GM12878 (cell line): ENCODE measurements at regions not wholly inside any gene's neighbourhood (a gene's known extent, or its start where the extent isn't known, plus 50 kb on each side); places are given as distances from the start of the nearest gene placed in this dataset.

Experiments
- ATAC-seq: fragments of 200-7000 bp; cut with Tn5 transposase; 3 replicates; pipeline ENCODE4 v1.9.1; 2020; ENCODE audit warnings: mild to moderate bottlenecking, moderate library complexity
- BruUV-seq: library from RNA; stranded (reverse); fragments of 400-500 nt; replicated peaks from 2 replicates; lab custom pipeline; 2021; lab: Mats Ljungman, UMichigan
- CTCF ChIA-PET: fragments of 300-600 bp; sonication (Branson Sonifier 250); formaldehyde crosslinking; extraction: SDS; loops from one replicate; lab custom pipeline; 2021; ENCODE audit warnings: inconsistent platforms; lab: Yijun Ruan, JAX
- POLR2A ChIA-PET: fragments of 350-600 bp; formaldehyde crosslinking; extraction: SDS; loops from one replicate; lab custom pipeline; 2021; ENCODE audit warnings: inconsistent platforms; lab: Charles Lee
- RAD21 ChIA-PET: fragments of 300-600 bp; sonication (Branson Sonifier 250); formaldehyde crosslinking; loops from one replicate; lab custom pipeline; 2023; ENCODE audit warnings: antibody characterized with exemption; ENCODE audit not compliant: unreplicated experiment; lab: Charles Lee
- SMC1A ChIA-PET: fragments of 300-600 bp; sonication (Branson Sonifier 250); formaldehyde crosslinking; loops from one replicate; lab custom pipeline; 2023; ENCODE audit not compliant: unreplicated experiment, uncharacterized antibody; lab: Charles Lee
- DNase-seq: peaks from one replicate; pipeline ENCODE4 v3.0.0-alpha.2; 2011; ENCODE audit warnings: low read depth, low spot score
- FAIRE-seq: peaks from 3 replicates; lab custom pipeline; 2011; peaks lifted over from hg19 to GRCh38; lab: Jason Lieb, UNC
- H2AFZ ChIP-seq: 2 replicates; pipeline ENCODE4 v1.6.0; 2011; ENCODE audit warnings: low read depth, low read length, control low read depth; ENCODE audit not compliant: control insufficient read depth
- H3K27ac ChIP-seq: 2 replicates; pipeline ENCODE4 v1.5.1; 2011; ENCODE audit warnings: control low read depth; ENCODE audit not compliant: control insufficient read depth, insufficient read depth
- H3K27me3 ChIP-seq, 2 experiments: replicated peaks in 1 of 2; 2 replicates each; pipeline versions ENCODE4 v1.6.0 to v1.6.1; 2011; ENCODE audit warnings: low read length in 1 of 2; ENCODE audit not compliant: control insufficient read depth in 2 of 2, insufficient read depth in 2 of 2
- H3K36me3 ChIP-seq, 2 experiments: 2 replicates each; pipeline ENCODE4 v1.5.1; 2011; ENCODE audit warnings: low read length in 1 of 2; ENCODE audit not compliant: control insufficient read depth in 2 of 2, insufficient read depth in 2 of 2
- H3K4me1 ChIP-seq: 2 replicates; pipeline ENCODE4 v1.6.1; 2011; ENCODE audit warnings: mild to moderate bottlenecking, low read length, moderate library complexity, mixed read lengths; ENCODE audit not compliant: control insufficient read depth, insufficient read depth
- H3K4me2 ChIP-seq: 2 replicates; pipeline ENCODE4 v1.6.0; 2011; ENCODE audit warnings: control low read depth; ENCODE audit not compliant: control insufficient read depth, insufficient read depth
- H3K4me3 ChIP-seq: fragments of 200-600 bp; sonication (generic); 2 replicates; pipeline ENCODE4 v1.5.1; 2016
- H3K79me2 ChIP-seq: 2 replicates; pipeline ENCODE4 v1.6.0; 2011; ENCODE audit warnings: low read length; ENCODE audit not compliant: control insufficient read depth, insufficient read depth
- H3K9ac ChIP-seq: 2 replicates; pipeline ENCODE4 v1.8.0; 2011; ENCODE audit warnings: low read length, control low read depth, mixed read lengths; ENCODE audit not compliant: control insufficient read depth, insufficient read depth
- H3K9me3 ChIP-seq: replicated peaks from 3 replicates; pipeline ENCODE4 v1.5.1; 2011; ENCODE audit warnings: mild to moderate bottlenecking, low read length; ENCODE audit not compliant: control insufficient read depth, insufficient read depth
- H4K20me1 ChIP-seq: 2 replicates; pipeline ENCODE4 v1.6.0; 2011; ENCODE audit not compliant: control insufficient read depth, insufficient read depth
- BCL11A ChIP-seq: IDR thresholded peaks from 2 replicates; pipeline ENCODE4 v1.6.1; 2011; ENCODE audit warnings: low read depth, low read length
- BCL3 ChIP-seq: IDR thresholded peaks from 2 replicates; pipeline ENCODE4 v1.6.1; 2011; ENCODE audit warnings: borderline replicate concordance, low read depth, mild to moderate bottlenecking, moderate library complexity, low read length; ENCODE audit not compliant: insufficient read depth, poor library complexity, severe bottlenecking
- EGR1 ChIP-seq, 2 experiments: IDR thresholded peaks; 1 replicate in 1 of 2; 2 replicates in 1 of 2; pipeline ENCODE4 v1.6.1; 2011 to 2012; ENCODE audit warnings: low read depth in 2 of 2, low read length in 2 of 2, borderline replicate concordance in 1 of 2, mild to moderate bottlenecking in 1 of 2, moderate library complexity in 1 of 2
- NFXL1 ChIP-seq: fragments of 450-650 bp; IDR thresholded peaks from 2 replicates; pipeline ENCODE4 v1.6.1; 2017; ENCODE audit warnings: antibody characterized with exemption, mild to moderate bottlenecking, borderline replicate concordance
- POLR2AphosphoS5 ChIP-seq: IDR thresholded peaks from 2 replicates; pipeline ENCODE4 v1.6.1; 2011; ENCODE audit warnings: mild to moderate bottlenecking, low read length, inconsistent platforms
- PRDM15 ChIP-seq: fragments of 450-650 bp; formaldehyde crosslinking; IDR thresholded peaks from 2 replicates; pipeline ENCODE4 v1.4.0; 2020; ENCODE audit warnings: mild to moderate bottlenecking, moderate library complexity
- SREBF2 ChIP-seq: IDR thresholded peaks from 2 replicates; pipeline ENCODE4 v1.6.1; 2012; ENCODE audit warnings: mild to moderate bottlenecking, low read length
- WGBS: methylation state at CpG from one replicate; pipeline ENCODE4 v1.1.6; 2016; ENCODE audit warnings: low lambda C conversion rate; ENCODE audit not compliant: insufficient replicate concordance, insufficient coverage; ENCODE audit errors: missing lambda C conversion rate; 5-methylcytosine and 5-hydroxymethylcytosine counted together
- in situ Hi-C: fragments of 300-500 bp; cut with MboI; formaldehyde crosslinking; loops from 9 replicates; pipeline ENCODE4 v1.14.3; 2018; ENCODE audit warnings: mixed read lengths
- intact Hi-C: fragments of 100-400 bp; cut with micrococcal nuclease; formaldehyde crosslinking; loops from one replicate; pipeline ENCODE4 v1.14.2; 2022; ENCODE audit not compliant: unreplicated experiment

GRCh38 chr22:49142891-49143290 lies 684.8 kb downstream of the BRD1 start:
- Histone ChIP-seq H3K4me3 (no peak overlapping the region), H2AFZ (no peak overlapping the region), H3K9me3 (no peaks in the 10 kb centered on the region; the same call in 2 of the 3 replicates), H3K36me3 (no peaks in the 10 kb centered on the region), H3K4me1 (no peaks in the 10 kb centered on the region), H3K9ac (no peak overlapping the region), H3K4me2 (no peak overlapping the region), H4K20me1 (no peaks in the 10 kb centered on the region), H3K27ac (no peak overlapping the region), H3K27me3 (no peaks in the 10 kb centered on the region), H3K79me2 (no peaks in the 10 kb centered on the region)
- in situ Hi-C loops (no loop called here), intact Hi-C loops (no loop called here)
- FAIRE-seq = no peak
- ChIA-PET POLR2A (no interaction called here), RAD21 (no interaction called here), SMC1A (no interaction called here), CTCF (no interaction called here)
- no peak for ATAC-seq
- 21% methylated on average over 9 of the region's 9 CpGs for WGBS
- no peak for TF ChIP-seq BCL11A
- TF ChIP-seq NFXL1 = no peak
- TF ChIP-seq SREBF2 = no peak
- TF ChIP-seq EGR1 (IDR thresholded peaks at IDR 0.05; ENCODE audit: borderline replicate concordance in 1 of 2, low read depth in 2 of 2, low read length in 2 of 2) = no peak
- no peak for TF ChIP-seq BCL3
- no TSS peak for BruUV-seq
- no peak for DNase-seq

- ChIA-PET RAD21 (no interaction called here), SMC1A (no interaction called here), CTCF (no interaction called here), POLR2A (no interaction called here)
- no peak overlapping the region for H3K4me2 ChIP-seq
- H4K20me1 ChIP-seq = no peaks in the 10 kb centered on the region
- WGBS = 70% methylated on average over 14 of the region's 15 CpGs
- H3K36me3 ChIP-seq = no peaks in the 10 kb centered on the region
- DNase-seq (no peak), FAIRE-seq (no peak), ATAC-seq (no peak)
- in situ Hi-C loops = no loop called here
- H3K4me3 ChIP-seq = no peak overlapping the region
- H3K27me3 ChIP-seq = no peaks in the 10 kb centered on the region
- BruUV-seq = no TSS peak
- no peaks in the 10 kb centered on the region for H3K4me1 ChIP-seq
- H3K79me2 ChIP-seq = no peaks in the 10 kb centered on the region
- TF ChIP-seq PRDM15 (CRISPR knock-in tag) (no peak), POLR2AphosphoS5 (no peak)
- TF ChIP-seq, all 136 proteins: peak for 0
- intact Hi-C loops = no loop called here
- H3K27ac ChIP-seq = no peak overlapping the region
- H2AFZ ChIP-seq = no peak overlapping the region
- H3K9ac ChIP-seq = no peak overlapping the region
- H3K9me3 ChIP-seq = no peaks in the 10 kb centered on the region; the same call in 2 of the 3 replicates
Measured at GRCh38 chr22:49142296-49142695, 685.4 kb downstream of the BRD1 start.
